Sigmoid colon (tissue), 6 donors: ENCODE measurements at regions not wholly inside any gene's neighbourhood (a gene's known extent, or its start where the extent isn't known, plus 50 kb on each side); places are given as distances from the start of the nearest gene placed in this dataset.
A peak's percentile ranks its signal among the peaks of the same experiment; 100 is the strongest.

Experiments
- DNase-seq: peaks from one replicate; pipeline ENCODE4 v3.0.0-alpha.2; 2019
- H3K27ac ChIP-seq, 4 donors: fragments of 200-600 bp; sonication (generic); one replicate each; pipeline ENCODE4 v1.5.1; 2016 to 2019; ENCODE audit warnings: mild to moderate bottlenecking in 1 of 4
- H3K27me3 ChIP-seq, 3 donors: fragments of 200-600 bp; sonication (generic); one replicate each; pipeline ENCODE4 v1.5.1; 2019; ENCODE audit warnings: mild to moderate bottlenecking in 1 of 3
- H3K36me3 ChIP-seq, 4 donors: fragments of 200-600 bp; sonication (generic); one replicate each; pipeline ENCODE4 v1.5.1; 2016 to 2019
- H3K4me1 ChIP-seq, 4 donors: fragments of 200-600 bp; sonication (generic); one replicate each; pipeline ENCODE4 v1.5.1; 2017 to 2019
- H3K4me3 ChIP-seq, 4 donors: fragments of 200-600 bp; sonication (generic); one replicate each; pipeline ENCODE4 v1.5.1; 2017 to 2019; ENCODE audit warnings: mild to moderate bottlenecking in 2 of 4, moderate library complexity in 1 of 4
- H3K9me3 ChIP-seq, 4 donors: fragments of 200-600 bp in 3 of 4; sonication (generic) in 3 of 4; one replicate each; pipeline versions ENCODE4 v1.5.1 to v1.6.1; 2013 to 2019
- EP300 ChIP-seq, 4 donors: sonication (generic); formaldehyde crosslinking; IDR thresholded peaks; one replicate each; pipeline ENCODE4 v1.6.1; 2017; ENCODE audit warnings: antibody characterized with exemption in 4 of 4
- POLR2A ChIP-seq, 2 donors: fragments of 450-650 bp; IDR thresholded peaks; one replicate each; pipeline ENCODE4 v1.6.1; 2016; ENCODE audit warnings: antibody characterized with exemption in 2 of 2, mild to moderate bottlenecking in 2 of 2, moderate library complexity in 2 of 2
- POLR2AphosphoS5 ChIP-seq, 4 donors: sonication (generic); formaldehyde crosslinking; IDR thresholded peaks; one replicate each; pipeline ENCODE4 v1.6.1; 2017; ENCODE audit warnings: antibody characterized with exemption in 4 of 4
- WGBS, 2 donors: extraction: QIAGEN DNeasy Blood & Tissue Kit; methylation state at CpG; one replicate each; pipeline ENCODE4 v1.1.7; 2013; 5-methylcytosine and 5-hydroxymethylcytosine counted together
- intact Hi-C: fragments of 100-400 bp; cut with DNase I; formaldehyde crosslinking; loops from one replicate; pipeline ENCODE4 v1.15.1; 2023
- TF ChIP-seq, protein P1 (sequence below), 4 experiments: fragments of 450-650 bp in 3 of 4; fragments of 200-600 bp in 1 of 4; IDR thresholded peaks; one replicate each; pipeline ENCODE4 v1.5.1; 2016 to 2019; ENCODE audit warnings: antibody characterized with exemption in 4 of 4, mild to moderate bottlenecking in 3 of 4, moderate library complexity in 2 of 4
- donor health status: healthy with polysubstance abuse.
- donor health status: healthy.

DNA sequence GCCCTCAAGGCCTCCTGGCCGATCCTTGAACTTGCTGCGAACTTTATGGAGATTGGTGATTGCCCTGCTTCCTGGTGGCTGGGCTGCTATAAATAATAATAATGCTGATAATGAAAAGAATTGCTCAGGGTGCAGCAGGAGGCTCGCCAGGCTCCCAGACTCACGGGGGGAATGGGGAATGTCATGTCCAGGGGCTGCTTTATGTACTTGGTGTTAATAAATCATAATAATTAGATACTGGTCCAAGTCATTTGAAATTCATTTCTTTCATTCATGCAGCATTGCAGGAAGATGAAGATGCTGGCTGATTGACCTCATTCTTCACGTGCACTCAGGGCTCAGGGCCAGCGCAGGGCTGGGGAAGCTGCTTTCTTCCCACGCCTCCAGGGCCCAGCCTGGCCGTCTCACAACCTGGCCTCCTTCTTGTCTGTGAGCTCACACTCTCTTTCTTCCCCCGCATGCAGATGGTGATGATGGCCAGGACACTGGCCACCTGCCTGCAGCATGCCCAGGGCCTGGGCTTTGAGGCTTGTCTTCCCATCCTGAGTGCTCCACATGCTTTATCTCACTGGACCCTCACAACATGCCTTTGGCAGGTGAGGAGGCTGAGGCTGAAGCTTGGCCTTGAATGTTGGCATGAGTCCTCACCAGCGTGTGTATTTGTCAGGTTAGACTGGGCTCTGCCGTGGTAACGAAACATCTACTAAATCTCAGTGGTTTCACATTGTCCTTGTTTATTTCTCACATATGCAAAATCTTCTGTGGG, 138.4 kb upstream of the TNS3 start:
- Histone ChIP-seq H3K27ac (peak overlapping the region in 3 of 4 donors; percentile 57 to 69 (median 67)), H3K27me3 (no peaks in the 10 kb centered on the region), H3K36me3 (no peaks in the 10 kb centered on the region), H3K9me3 (no peaks in the 10 kb centered on the region), H3K4me1 (peaks cover 0 to 22% (median 18%) of the 10 kb centered on the region in 4 donors), H3K4me3 (no peak overlapping the region)
- intact Hi-C loops: loop anchor here (2.0 to 5.0 kb wide), 3 partner anchors 62 to 98 kb away; no protein-coding TSS in a partner anchor
- TF ChIP-seq, protein P1, sequence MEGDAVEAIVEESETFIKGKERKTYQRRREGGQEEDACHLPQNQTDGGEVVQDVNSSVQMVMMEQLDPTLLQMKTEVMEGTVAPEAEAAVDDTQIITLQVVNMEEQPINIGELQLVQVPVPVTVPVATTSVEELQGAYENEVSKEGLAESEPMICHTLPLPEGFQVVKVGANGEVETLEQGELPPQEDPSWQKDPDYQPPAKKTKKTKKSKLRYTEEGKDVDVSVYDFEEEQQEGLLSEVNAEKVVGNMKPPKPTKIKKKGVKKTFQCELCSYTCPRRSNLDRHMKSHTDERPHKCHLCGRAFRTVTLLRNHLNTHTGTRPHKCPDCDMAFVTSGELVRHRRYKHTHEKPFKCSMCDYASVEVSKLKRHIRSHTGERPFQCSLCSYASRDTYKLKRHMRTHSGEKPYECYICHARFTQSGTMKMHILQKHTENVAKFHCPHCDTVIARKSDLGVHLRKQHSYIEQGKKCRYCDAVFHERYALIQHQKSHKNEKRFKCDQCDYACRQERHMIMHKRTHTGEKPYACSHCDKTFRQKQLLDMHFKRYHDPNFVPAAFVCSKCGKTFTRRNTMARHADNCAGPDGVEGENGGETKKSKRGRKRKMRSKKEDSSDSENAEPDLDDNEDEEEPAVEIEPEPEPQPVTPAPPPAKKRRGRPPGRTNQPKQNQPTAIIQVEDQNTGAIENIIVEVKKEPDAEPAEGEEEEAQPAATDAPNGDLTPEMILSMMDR (IDR thresholded peaks at IDR 0.05): no peak
- TF ChIP-seq POLR2AphosphoS5 (IDR thresholded peaks at IDR 0.05) (peak; percentile 83 to 97 (median 86)), POLR2A (IDR thresholded peaks at IDR 0.05) (no peak), EP300 (IDR thresholded peaks at IDR 0.05) (peak in 2 of 4 donors; percentile 63 to 84)
- WGBS, 2 donors: 62 to 67% methylated on average over 12 of the region's 12 CpGs
- DNase-seq: peak; percentile 96

DNA sequence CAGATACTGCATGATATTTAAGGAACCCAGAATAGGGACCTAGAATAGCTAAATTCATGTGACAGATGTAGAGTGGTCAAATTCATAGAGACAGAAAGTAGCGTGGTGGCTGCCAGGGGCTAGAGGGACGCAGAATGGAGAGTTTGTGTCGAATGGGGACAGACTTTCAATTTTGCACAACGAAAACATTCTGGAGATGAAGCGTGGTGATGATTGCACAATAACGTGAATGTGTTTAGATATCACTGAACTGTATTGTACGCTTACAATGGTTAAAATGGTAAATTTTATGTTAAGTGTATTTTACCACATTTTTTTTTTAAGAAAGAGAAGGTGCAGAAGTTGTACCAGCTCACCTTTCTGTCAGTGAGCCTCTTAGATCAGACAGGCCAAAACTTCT, 137.8 kb upstream of the TNS3 start:
- H3K4me3 ChIP-seq: no peak overlapping the region
- intact Hi-C loops: loop anchor here (2.0 to 10.0 kb wide), 4 partner anchors 63 to 145 kb away; no protein-coding TSS in a partner anchor
- H3K27ac ChIP-seq: peak overlapping the region in 2 of 4 donors; percentile 67 to 69
- TF ChIP-seq POLR2A (IDR thresholded peaks at IDR 0.05) (no peak), EP300 (IDR thresholded peaks at IDR 0.05) (no peak), POLR2AphosphoS5 (IDR thresholded peaks at IDR 0.05) (no peak)
- TF ChIP-seq, protein P1 (IDR thresholded peaks at IDR 0.05): no peak
- H3K27me3 ChIP-seq: no peaks in the 10 kb centered on the region
- H3K9me3 ChIP-seq: no peaks in the 10 kb centered on the region
- H3K4me1 ChIP-seq: peaks cover 0 to 22% (median 18%) of the 10 kb centered on the region in 4 donors
- WGBS, 2 donors: 86 to 90% methylated on average over 7 of the region's 7 CpGs
- no peak for DNase-seq
- no peaks in the 10 kb centered on the region for H3K36me3 ChIP-seq

DNA sequence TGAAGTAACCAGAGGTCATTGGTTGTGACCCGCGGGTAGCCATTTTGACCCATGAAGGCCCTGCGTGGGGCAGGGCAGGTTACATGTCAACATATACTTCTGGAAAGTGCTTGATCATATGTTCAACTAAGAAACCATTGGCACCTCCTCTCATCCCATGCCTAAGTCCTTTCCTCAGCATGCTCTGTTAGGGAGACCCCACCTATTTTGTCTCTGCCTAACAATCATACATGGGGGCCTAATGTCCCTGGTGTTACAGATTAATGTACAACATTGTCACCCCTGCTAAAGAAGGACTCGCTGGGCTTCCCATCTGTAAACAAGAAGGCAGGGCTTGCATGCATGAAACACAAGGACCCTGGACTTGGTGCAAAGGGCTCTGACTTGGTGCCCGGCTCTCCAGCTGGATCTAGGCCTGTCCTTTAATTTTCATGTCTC, 133.7 kb upstream of the TNS3 start:
- Histone ChIP-seq H3K4me3 (no peak overlapping the region), H3K27ac (no peak overlapping the region), H3K36me3 (no peaks in the 10 kb centered on the region), H3K27me3 (no peaks in the 10 kb centered on the region), H3K9me3 (no peaks in the 10 kb centered on the region), H3K4me1 (peaks cover 0 to 19% (median 13%) of the 10 kb centered on the region in 4 donors)
- WGBS, 2 donors: 95 to 96% methylated on average over 5 of the region's 5 CpGs
- DNase-seq: no peak
- no peak for TF ChIP-seq POLR2AphosphoS5 (IDR thresholded peaks at IDR 0.05)
- TF ChIP-seq EP300 (IDR thresholded peaks at IDR 0.05): no peak
- TF ChIP-seq, protein P1 (IDR thresholded peaks at IDR 0.05): no peak
- TF ChIP-seq POLR2A (IDR thresholded peaks at IDR 0.05): no peak
- intact Hi-C loops: loop anchor here (10.0 kb wide), 1 partner anchor 141 kb away; no protein-coding TSS in a partner anchor

DNA sequence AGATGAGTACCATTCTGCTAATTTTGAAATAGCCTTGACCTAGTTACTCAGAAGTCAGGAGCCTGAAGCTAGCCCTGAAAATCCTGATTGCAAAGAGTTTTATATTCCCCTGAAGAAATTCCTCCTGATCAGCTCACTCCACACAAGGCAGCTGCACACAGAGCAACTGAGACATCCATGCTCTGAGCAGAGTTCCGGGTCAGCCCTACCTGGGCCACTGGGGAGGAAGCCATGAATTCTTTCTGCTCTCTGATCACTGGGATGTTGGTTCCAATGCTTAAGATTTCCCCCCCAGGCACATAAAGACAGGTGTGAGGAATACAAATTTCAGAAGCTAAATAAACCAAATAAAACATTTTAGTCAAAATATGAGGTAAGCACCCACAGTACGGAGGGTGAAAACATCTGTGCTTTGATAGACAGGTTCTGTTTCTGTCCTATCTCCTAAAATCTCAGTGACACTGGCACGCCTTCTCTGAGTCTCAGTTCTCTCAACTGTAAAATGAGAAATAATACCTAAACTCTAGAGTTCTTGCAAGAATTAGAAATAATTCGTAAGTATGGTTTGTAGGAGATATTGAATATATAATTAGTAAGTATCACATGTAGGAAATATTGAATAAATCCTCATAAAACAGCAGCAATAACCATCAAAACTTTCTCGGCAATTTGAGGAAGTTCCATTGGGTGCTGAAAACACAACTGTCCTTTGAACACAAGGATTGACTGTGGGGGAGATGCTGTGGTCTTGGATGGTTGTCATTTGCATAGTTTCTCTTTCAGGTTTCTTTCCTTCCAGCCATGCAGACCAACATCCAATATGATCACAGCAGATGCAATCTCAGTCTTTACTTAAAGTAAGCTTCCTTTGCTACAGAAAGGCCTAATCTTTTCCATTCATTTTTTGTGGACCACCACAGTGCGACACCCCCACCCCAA, 133.0 kb upstream of the TNS3 start:
- DNase-seq: no peak
- H3K27ac ChIP-seq: no peak overlapping the region
- peaks cover 0 to 19% (median 9%) of the 10 kb centered on the region in 4 donors for H3K4me1 ChIP-seq
- intact Hi-C loops: loop anchor here (10.0 kb wide), 1 partner anchor 140 kb away; no protein-coding TSS in a partner anchor
- no peaks in the 10 kb centered on the region for H3K27me3 ChIP-seq
- no peaks in the 10 kb centered on the region for H3K9me3 ChIP-seq
- WGBS, 2 donors: 65 to 76% methylated on average over 6 of the region's 6 CpGs
- TF ChIP-seq POLR2AphosphoS5 (IDR thresholded peaks at IDR 0.05) (no peak), POLR2A (IDR thresholded peaks at IDR 0.05) (no peak), EP300 (IDR thresholded peaks at IDR 0.05) (no peak)
- TF ChIP-seq, protein P1 (IDR thresholded peaks at IDR 0.05): no peak
- H3K36me3 ChIP-seq: no peaks in the 10 kb centered on the region
- H3K4me3 ChIP-seq: no peak overlapping the region
